Naive thymus-derived CD4-positive, alpha-beta T cell (primary cell): ENCODE measurements at regions not wholly inside any gene's neighbourhood (a gene's known extent, or its start where the extent isn't known, plus 50 kb on each side); places are given as distances from the start of the nearest gene placed in this dataset.

Experiments used
- ATAC-seq: fragments of 150-1000 bp; cut with Tn5 transposase; 2 replicates; pipeline ENCODE4 v1.10.0; 2021; ENCODE audit warnings: mild to moderate bottlenecking, moderate library complexity
- CTCF ChIA-PET: fragments of 350-600 bp; sonication (Branson Sonifier 250); formaldehyde crosslinking; loops from one replicate; lab custom pipeline; 2021; ENCODE audit warnings: antibody characterized with exemption; lab: Charles Lee
- POLR2A ChIA-PET: fragments of 350-600 bp; sonication (Branson Sonifier 250); formaldehyde crosslinking; loops from one replicate; lab custom pipeline; 2021; ENCODE audit warnings: antibody characterized with exemption, inconsistent platforms; lab: Charles Lee
- DNase-seq, 9 donors: peaks; one replicate each; pipeline versions ENCODE4 v3.0.0 to v3.0.0-alpha.2; 2020 to 2022; ENCODE audit warnings: mixed read lengths in 1 of 9
- H3K27ac ChIP-seq: one replicate; pipeline ENCODE4 v1.7.0; 2013; ENCODE audit warnings: mild to moderate bottlenecking, low read depth, low read length, moderate library complexity
- H3K27me3 ChIP-seq, 2 donors: one replicate each; pipeline ENCODE4 v1.7.0; 2013; ENCODE audit warnings: low read length in 2 of 2, mild to moderate bottlenecking in 2 of 2, moderate library complexity in 2 of 2; ENCODE audit not compliant: control insufficient read depth in 2 of 2, insufficient read depth in 2 of 2
- H3K36me3 ChIP-seq, 3 experiments: 1 replicate in 2 of 3; 2 replicates in 1 of 3; pipeline ENCODE4 v1.7.0; 2013; ENCODE audit warnings: low read length in 3 of 3, mild to moderate bottlenecking in 3 of 3, moderate library complexity in 1 of 3; ENCODE audit not compliant: insufficient read depth in 3 of 3, control insufficient read depth in 2 of 3
- H3K4me1 ChIP-seq, 2 donors: one replicate each; pipeline ENCODE4 v1.7.0; 2013; ENCODE audit warnings: low read length in 2 of 2, mild to moderate bottlenecking in 2 of 2, moderate library complexity in 1 of 2; ENCODE audit not compliant: control insufficient read depth in 2 of 2, insufficient read depth in 2 of 2
- H3K4me3 ChIP-seq: 2 replicates; pipeline ENCODE4 v1.7.0; 2013; ENCODE audit warnings: mild to moderate bottlenecking, low read length
- H3K9me3 ChIP-seq, 3 experiments: 1 replicate in 2 of 3; 2 replicates in 1 of 3; pipeline ENCODE4 v1.7.0; 2013; ENCODE audit warnings: low read length in 3 of 3; ENCODE audit not compliant: control insufficient read depth in 2 of 3
- H3K27ac Mint-ChIP-seq, 9 donors: one replicate each; pipeline ENCODE4 v1.8.0; 2020 to 2022; ENCODE audit warnings: mixed read lengths in 9 of 9, mild to moderate bottlenecking in 8 of 9, moderate library complexity in 5 of 9, inconsistent platforms in 2 of 9
- H3K27me3 Mint-ChIP-seq, 5 donors: one replicate each; pipeline ENCODE4 v1.8.0; 2021 to 2022; ENCODE audit warnings: mixed read lengths in 5 of 5, mild to moderate bottlenecking in 1 of 5
- H3K36me3 Mint-ChIP-seq, 5 donors: one replicate each; pipeline ENCODE4 v1.8.0; 2020 to 2022; ENCODE audit warnings: mixed read lengths in 5 of 5, mild to moderate bottlenecking in 3 of 5, inconsistent platforms in 1 of 5
- H3K4me1 Mint-ChIP-seq, 7 donors: one replicate each; pipeline ENCODE4 v1.8.0; 2020 to 2022; ENCODE audit warnings: mixed read lengths in 7 of 7, mild to moderate bottlenecking in 3 of 7, inconsistent platforms in 1 of 7
- H3K4me3 Mint-ChIP-seq, 10 donors: one replicate each; pipeline ENCODE4 v1.8.0; 2020 to 2022; ENCODE audit warnings: mild to moderate bottlenecking in 10 of 10, mixed read lengths in 10 of 10, moderate library complexity in 6 of 10, inconsistent platforms in 2 of 10
- H3K9me3 Mint-ChIP-seq, 11 donors: one replicate each; pipeline ENCODE4 v1.8.0; 2020 to 2022; ENCODE audit warnings: mixed read lengths in 11 of 11, mild to moderate bottlenecking in 4 of 11, inconsistent platforms in 1 of 11, moderate library complexity in 1 of 11
- intact Hi-C, 2 donors: fragments of 100-400 bp; cut with micrococcal nuclease; formaldehyde crosslinking; loops; one replicate each; pipeline ENCODE4 v1.15.1; 2023

DNA sequence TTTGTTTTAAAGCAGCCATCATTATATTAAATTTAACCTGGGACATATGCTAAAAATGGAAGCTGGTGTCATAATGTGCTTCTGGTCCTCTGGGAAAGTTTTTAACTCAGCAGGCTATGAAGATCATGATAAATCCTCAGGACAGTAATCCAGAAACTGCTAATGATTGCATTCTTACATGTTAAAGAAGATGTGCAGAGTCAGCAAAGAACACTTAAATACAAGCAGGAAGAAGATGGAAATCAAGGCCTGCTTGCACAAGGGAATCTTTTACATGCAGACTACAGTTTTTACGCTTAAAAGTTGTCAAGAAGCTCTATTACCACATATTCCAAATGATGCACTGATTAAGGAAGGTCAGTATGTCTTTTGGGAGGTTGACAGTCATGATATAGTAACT, 246.0 kb upstream of the PTPRD start:
- POLR2A ChIA-PET: no interaction called here
- Mint-ChIP-seq H3K27me3 (no peaks in the 10 kb centered on the region), H3K27ac (no peak overlapping the region), H3K4me3 (no peak overlapping the region), H3K9me3 (peaks cover 2 to 44% (median 15%) of the 10 kb centered on the region in 11 donors), H3K36me3 (peaks cover 0 to 8% (median 0%) of the 10 kb centered on the region in 5 donors), H3K4me1 (no peaks in the 10 kb centered on the region)
- Histone ChIP-seq H3K27me3 (no peaks in the 10 kb centered on the region), H3K4me3 (no peak overlapping the region), H3K9me3 (no peaks in the 10 kb centered on the region), H3K27ac (no peak overlapping the region), H3K36me3 (no peaks in the 10 kb centered on the region), H3K4me1 (no peaks in the 10 kb centered on the region)
- intact Hi-C loops: no loop called here
- ATAC-seq (no peak), DNase-seq (no peak)
- CTCF ChIA-PET: no interaction called here

- H3K27me3 ChIP-seq: no peaks in the 10 kb centered on the region
- no peaks in the 10 kb centered on the region for H3K36me3 Mint-ChIP-seq
- peaks cover 0 to 48% (median 7%) of the 10 kb centered on the region in 11 donors for H3K9me3 Mint-ChIP-seq
- ATAC-seq: no peak
- H3K4me3 Mint-ChIP-seq: no peak overlapping the region
- no peaks in the 10 kb centered on the region for H3K9me3 ChIP-seq
- CTCF ChIA-PET: no interaction called here
- no peaks in the 10 kb centered on the region for H3K4me1 Mint-ChIP-seq
- POLR2A ChIA-PET: no interaction called here
- H3K4me3 ChIP-seq: no peak overlapping the region
- H3K36me3 ChIP-seq: no peaks in the 10 kb centered on the region
- H3K27ac ChIP-seq: no peak overlapping the region
- intact Hi-C loops: no loop called here
- DNase-seq: no peak
- no peak overlapping the region for H3K27ac Mint-ChIP-seq
- H3K4me1 ChIP-seq: no peaks in the 10 kb centered on the region
- no peaks in the 10 kb centered on the region for H3K27me3 Mint-ChIP-seq
These were observed 250.7 kb upstream of the PTPRD start for GRCh38 chr9:10863476-10863875.

DNA sequence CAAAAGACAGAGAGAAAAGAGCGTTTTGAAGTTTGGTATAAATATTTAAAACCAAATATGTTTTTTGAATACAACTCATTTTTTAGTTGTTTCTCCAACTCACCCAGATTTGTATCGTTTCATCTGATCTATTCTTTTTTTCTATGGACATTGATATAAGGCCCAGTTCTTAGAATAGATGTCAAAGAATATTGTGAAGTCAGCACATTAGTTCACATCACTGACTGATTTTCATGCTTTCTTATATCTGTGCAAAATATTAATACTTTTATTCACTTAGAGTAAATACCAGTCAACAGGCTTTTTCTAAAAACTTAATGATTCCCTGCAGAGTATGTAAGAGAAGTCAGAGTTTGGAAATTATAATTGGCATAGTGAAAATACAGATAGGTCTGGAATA, 254.4 kb upstream of the PTPRD start:
- Histone ChIP-seq H3K36me3 (no peaks in the 10 kb centered on the region), H3K27ac (no peak overlapping the region), H3K27me3 (no peaks in the 10 kb centered on the region), H3K4me3 (no peak overlapping the region), H3K4me1 (no peaks in the 10 kb centered on the region), H3K9me3 (peaks cover 0 to 4% (median 0%) of the 10 kb centered on the region in 3 experiments)
- ATAC-seq: no peak
- H3K36me3 Mint-ChIP-seq: no peaks in the 10 kb centered on the region
- H3K4me3 Mint-ChIP-seq: no peak overlapping the region
- ChIA-PET CTCF (no interaction called here), POLR2A (no interaction called here)
- no peak overlapping the region for H3K27ac Mint-ChIP-seq
- H3K4me1 Mint-ChIP-seq: no peaks in the 10 kb centered on the region
- DNase-seq: no peak
- intact Hi-C loops: no loop called here
- peaks cover 0 to 45% (median 10%) of the 10 kb centered on the region in 11 donors for H3K9me3 Mint-ChIP-seq
- H3K27me3 Mint-ChIP-seq: no peaks in the 10 kb centered on the region

GRCh38 chr9:10869687-10870086, 256.9 kb upstream of the PTPRD start:
- no peaks in the 10 kb centered on the region for H3K4me1 ChIP-seq
- no peak overlapping the region for H3K27ac Mint-ChIP-seq
- DNase-seq (no peak), ATAC-seq (no peak)
- H3K27ac ChIP-seq: no peak overlapping the region
- ChIA-PET CTCF (no interaction called here), POLR2A (no interaction called here)
- intact Hi-C loops: loop anchor here in 1 of 2 donors (10.0 kb wide), 1 partner anchor 65 kb away; no protein-coding TSS in a partner anchor
- H3K4me1 Mint-ChIP-seq: no peaks in the 10 kb centered on the region
- no peaks in the 10 kb centered on the region for H3K27me3 Mint-ChIP-seq
- no peaks in the 10 kb centered on the region for H3K27me3 ChIP-seq
- H3K9me3 ChIP-seq: peaks cover 0 to 9% (median 0%) of the 10 kb centered on the region in 3 experiments
- peaks cover 3 to 33% (median 13%) of the 10 kb centered on the region in 11 donors for H3K9me3 Mint-ChIP-seq
- H3K36me3 ChIP-seq: no peaks in the 10 kb centered on the region
- no peak overlapping the region for H3K4me3 Mint-ChIP-seq
- no peak overlapping the region for H3K4me3 ChIP-seq
- no peaks in the 10 kb centered on the region for H3K36me3 Mint-ChIP-seq

- no peak overlapping the region for H3K4me3 ChIP-seq
- H3K27me3 Mint-ChIP-seq: no peaks in the 10 kb centered on the region
- peaks cover 3 to 21% (median 7%) of the 10 kb centered on the region in 11 donors for H3K9me3 Mint-ChIP-seq
- DNase-seq (no peak), ATAC-seq (no peak)
- no peaks in the 10 kb centered on the region for H3K36me3 ChIP-seq
- POLR2A ChIA-PET: no interaction called here
- no peak overlapping the region for H3K27ac Mint-ChIP-seq
- no peaks in the 10 kb centered on the region for H3K4me1 ChIP-seq
- H3K9me3 ChIP-seq: peaks cover 0 to 9% (median 0%) of the 10 kb centered on the region in 3 experiments
- CTCF ChIA-PET: no interaction called here
- no peaks in the 10 kb centered on the region for H3K4me1 Mint-ChIP-seq
- intact Hi-C loops: loop anchor here in 1 of 2 donors (10.0 kb wide), 1 partner anchor 61 kb away; no protein-coding TSS in a partner anchor
- no peaks in the 10 kb centered on the region for H3K36me3 Mint-ChIP-seq
- H3K27ac ChIP-seq: no peak overlapping the region
- H3K4me3 Mint-ChIP-seq: no peak overlapping the region
- H3K27me3 ChIP-seq: no peaks in the 10 kb centered on the region
These were observed 261.2 kb upstream of the PTPRD start for GRCh38 chr9:10873999-10874398.

DNA sequence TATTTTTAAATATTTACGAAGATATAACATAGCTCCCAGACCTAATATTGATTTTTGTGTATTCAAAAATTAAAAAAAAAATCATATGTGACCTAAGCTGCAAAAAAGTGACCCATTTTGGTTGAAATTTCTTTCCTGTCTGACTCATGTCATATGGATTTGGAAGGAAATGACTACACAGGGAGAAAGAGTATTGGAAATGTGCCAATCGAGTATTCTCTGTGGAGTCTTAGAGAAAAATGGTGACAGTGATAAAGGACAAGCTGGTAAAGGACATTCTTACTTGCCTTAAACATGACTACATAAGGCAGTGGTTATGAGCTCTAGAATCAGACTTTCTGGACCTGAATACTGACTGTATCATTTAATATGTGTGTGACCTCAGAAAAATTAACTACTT, 262.9 kb upstream of the PTPRD start:
- Mint-ChIP-seq H3K27me3 (no peaks in the 10 kb centered on the region), H3K4me1 (no peaks in the 10 kb centered on the region), H3K36me3 (no peaks in the 10 kb centered on the region), H3K9me3 (peaks cover 2 to 23% (median 11%) of the 10 kb centered on the region in 11 donors), H3K4me3 (no peak overlapping the region), H3K27ac (no peak overlapping the region)
- Histone ChIP-seq H3K36me3 (no peaks in the 10 kb centered on the region), H3K4me1 (no peaks in the 10 kb centered on the region), H3K27ac (no peak overlapping the region), H3K9me3 (peaks cover 0 to 9% (median 0%) of the 10 kb centered on the region in 3 experiments), H3K27me3 (no peaks in the 10 kb centered on the region), H3K4me3 (no peak overlapping the region)
- no peak for ATAC-seq
- intact Hi-C loops: loop anchor here in 1 of 2 donors (10.0 kb wide), 1 partner anchor 59 kb away; no protein-coding TSS in a partner anchor
- DNase-seq: no peak
- POLR2A ChIA-PET: no interaction called here
- CTCF ChIA-PET: no interaction called here

DNA sequence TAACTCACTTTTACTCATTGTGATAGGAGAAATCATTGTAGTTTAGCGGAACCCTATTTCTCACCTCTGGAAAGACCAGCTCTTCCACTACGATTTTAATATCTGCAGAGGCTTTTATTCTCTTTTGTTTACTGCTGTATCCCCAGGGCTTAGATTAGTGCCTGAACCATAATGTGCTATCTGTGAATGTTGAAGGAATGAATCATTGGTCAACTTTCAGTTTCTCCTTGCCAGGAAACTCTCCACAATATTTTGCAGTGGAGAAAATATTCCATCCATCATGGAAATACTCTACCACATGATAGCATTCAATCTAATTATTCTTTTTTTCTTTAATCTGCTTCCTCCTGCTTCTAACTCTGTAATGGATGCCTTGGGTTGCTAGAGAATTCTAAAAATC, 263.5 kb upstream of the PTPRD start:
- no peak overlapping the region for H3K4me3 Mint-ChIP-seq
- H3K27me3 Mint-ChIP-seq: no peaks in the 10 kb centered on the region
- no peak overlapping the region for H3K27ac Mint-ChIP-seq
- no peaks in the 10 kb centered on the region for H3K4me1 Mint-ChIP-seq
- no peaks in the 10 kb centered on the region for H3K36me3 ChIP-seq
- no peaks in the 10 kb centered on the region for H3K36me3 Mint-ChIP-seq
- ChIA-PET POLR2A (no interaction called here), CTCF (no interaction called here)
- intact Hi-C loops: loop anchor here in 1 of 2 donors (10.0 kb wide), 1 partner anchor 58 kb away; no protein-coding TSS in a partner anchor
- no peaks in the 10 kb centered on the region for H3K4me1 ChIP-seq
- H3K27ac ChIP-seq: no peak overlapping the region
- peaks cover 0 to 7% (median 0%) of the 10 kb centered on the region in 3 experiments for H3K9me3 ChIP-seq
- no peak for ATAC-seq
- no peak overlapping the region for H3K4me3 ChIP-seq
- DNase-seq: no peak
- peaks cover 2 to 26% (median 11%) of the 10 kb centered on the region in 11 donors for H3K9me3 Mint-ChIP-seq
- no peaks in the 10 kb centered on the region for H3K27me3 ChIP-seq
